ENCODE measurements at regions not wholly inside any gene's neighbourhood (a gene's known extent, or its start where the extent isn't known, plus 50 kb on each side); places are given as distances from the start of the nearest gene placed in this dataset.

DNA sequence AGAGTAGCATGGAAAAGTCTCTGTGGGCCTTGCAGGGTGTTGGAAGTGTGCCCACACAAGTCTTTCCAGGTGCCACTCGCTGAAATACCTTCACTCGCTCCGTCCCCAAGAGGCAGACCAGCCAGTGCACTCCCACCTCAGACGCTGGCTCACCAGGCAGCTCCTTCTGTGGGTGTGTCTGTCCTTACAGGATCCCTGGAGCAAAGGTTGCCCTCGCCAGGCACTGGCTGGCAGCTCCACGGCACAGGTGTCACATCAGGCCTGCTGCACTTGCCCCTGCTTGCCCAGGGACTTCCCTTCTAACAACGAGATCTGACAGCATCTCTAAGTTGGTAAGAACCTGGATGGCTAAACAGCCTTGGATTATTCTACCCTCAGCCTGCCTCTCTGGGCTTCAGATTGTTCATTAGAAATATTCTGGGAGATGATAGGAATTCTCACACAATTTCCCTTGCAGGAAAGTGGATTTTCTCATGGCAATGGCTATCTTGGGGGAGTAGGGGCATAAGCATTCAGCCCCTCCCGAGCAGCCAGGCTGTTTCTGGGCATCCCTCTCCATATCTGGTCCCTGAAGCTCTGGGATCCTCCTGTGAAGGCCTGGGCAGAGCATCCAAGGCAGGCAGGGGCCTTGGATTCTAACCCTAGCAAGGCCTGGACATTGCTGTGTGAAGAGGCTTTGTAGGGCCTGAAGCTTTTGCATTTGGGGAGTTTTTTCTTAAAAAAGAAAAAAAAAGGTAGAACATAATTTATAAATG, 262.1 kb downstream of the MYCN start:
- no peak for TF ChIP-seq SUZ12 (IDR thresholded peaks at IDR 0.05)
- no peak for TF ChIP-seq ELF4 (IDR thresholded peaks at IDR 0.05)
- no peak for TF ChIP-seq SP1 (IDR thresholded peaks at IDR 0.05)
- no peak for TF ChIP-seq FOXK2 (IDR thresholded peaks at IDR 0.05)
- no peak for TF ChIP-seq PKNOX1 (IDR thresholded peaks at IDR 0.05)
- no peak for TF ChIP-seq ZNF384 (IDR thresholded peaks at IDR 0.05)
- TF ChIP-seq FOXA1 (IDR thresholded peaks at IDR 0.05), result no peak
- no peak for TF ChIP-seq FOXM1 (IDR thresholded peaks at IDR 0.05; ENCODE audit: borderline replicate concordance)
- TF ChIP-seq ARNT (IDR thresholded peaks at IDR 0.05), result no peak
- TF ChIP-seq CTBP1 (IDR thresholded peaks at IDR 0.05; ENCODE audit: borderline replicate concordance), result no peak
- TF ChIP-seq HDGF (IDR thresholded peaks at IDR 0.05; ENCODE audit: borderline replicate concordance), result no peak
